ENCODE measurements at regions not wholly inside any gene's neighbourhood (a gene's known extent, or its start where the extent isn't known, plus 50 kb on each side); places are given as distances from the start of the nearest gene placed in this dataset.

- CTCF ChIA-PET = no interaction called here
- BruUV-seq (replicated peaks) = no TSS peak
- Histone ChIP-seq H3K4me3 (ENCODE audit: low read depth in 2 of 2, low read length in 2 of 2) (no peak overlapping the region), H3K4me1 (ENCODE audit: control insufficient read depth, insufficient read depth, low read length) (no peaks in the 10 kb centered on the region), H3K27ac (ENCODE audit: low read length) (no peak overlapping the region), H3K9me3 (ENCODE audit: control insufficient read depth, insufficient read depth, low read depth, low read length) (no peaks in the 10 kb centered on the region), H3K27me3 (ENCODE audit: control insufficient read depth, insufficient read depth, low read length) (no peaks in the 10 kb centered on the region), H3K36me3 (ENCODE audit: control insufficient read depth, insufficient read depth, low read length) (no peaks in the 10 kb centered on the region)
- intact Hi-C loops (cut with micrococcal nuclease; ENCODE audit: unreplicated experiment) (no loop called here), in situ Hi-C loops (cut with HindIII; ENCODE audit: low pct_unique_long_range_greater_than_20kb, low sequenced_read_pairs) (no loop called here)
- POLR2A ChIA-PET = no interaction called here
- TF ChIP-seq POLR2AphosphoS5 (IDR thresholded peaks at IDR 0.05; ENCODE audit: low read depth, low read length) (no peak), SIN3A (IDR thresholded peaks at IDR 0.05; ENCODE audit: borderline replicate concordance, insufficient read depth, low read depth, low read length) (no peak), TCF7L2 (IDR thresholded peaks at IDR 0.05; ENCODE audit: low read depth, low read length) (no peak), REST (IDR thresholded peaks at IDR 0.05; ENCODE audit: insufficient read depth in 1 of 2, low read depth in 2 of 2, low read length in 1 of 2) (no peak), CTCF (IDR thresholded peaks at IDR 0.05) (no peak)
- no peak for DNase-seq (ENCODE audit: low read depth, low spot score)
- no peak for ATAC-seq
Observed at GRCh38 chr6:113146878-113147277, 710.3 kb upstream of the MARCKS start.

DNA sequence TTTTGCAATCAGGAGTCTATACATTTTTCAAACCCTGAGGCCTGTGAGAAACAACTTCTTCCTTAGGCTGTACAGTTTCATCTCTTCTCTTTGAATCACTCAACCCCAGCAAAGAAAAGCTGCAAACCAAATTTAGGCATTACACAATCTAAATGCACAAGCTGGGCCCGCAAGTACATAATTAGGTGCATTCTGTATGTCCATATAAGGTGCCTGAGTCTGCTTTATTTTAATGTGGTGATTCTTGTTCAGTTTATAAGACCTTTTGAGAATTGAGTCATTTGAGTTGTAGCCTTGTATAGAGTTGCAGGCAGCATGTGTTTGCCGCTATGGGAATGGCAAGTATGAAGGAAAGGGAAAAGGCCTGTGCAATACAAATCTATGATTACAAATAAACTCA, 709.6 kb upstream of the MARCKS start:
- DNase-seq (ENCODE audit: low read depth, low spot score) (no peak), ATAC-seq (no peak; the same call in 1 of the 2 replicates)
- Histone ChIP-seq H3K9me3 (ENCODE audit: control insufficient read depth, insufficient read depth, low read depth, low read length) (no peaks in the 10 kb centered on the region), H3K4me3 (ENCODE audit: low read depth in 2 of 2, low read length in 2 of 2) (no peak overlapping the region), H3K4me1 (ENCODE audit: control insufficient read depth, insufficient read depth, low read length) (no peaks in the 10 kb centered on the region), H3K27me3 (ENCODE audit: control insufficient read depth, insufficient read depth, low read length) (no peaks in the 10 kb centered on the region), H3K27ac (ENCODE audit: low read length) (no peak overlapping the region), H3K36me3 (ENCODE audit: control insufficient read depth, insufficient read depth, low read length) (no peaks in the 10 kb centered on the region)
- ChIA-PET CTCF (no interaction called here), POLR2A (no interaction called here)
- TF ChIP-seq REST (IDR thresholded peaks at IDR 0.05; ENCODE audit: insufficient read depth in 1 of 2, low read depth in 2 of 2, low read length in 1 of 2) = no peak
- no peak for TF ChIP-seq POLR2AphosphoS5 (IDR thresholded peaks at IDR 0.05; ENCODE audit: low read depth, low read length)
- no peak for TF ChIP-seq TCF7L2 (IDR thresholded peaks at IDR 0.05; ENCODE audit: low read depth, low read length)
- no peak for TF ChIP-seq SIN3A (IDR thresholded peaks at IDR 0.05; ENCODE audit: borderline replicate concordance, insufficient read depth, low read depth, low read length)
- no peak for TF ChIP-seq CTCF (IDR thresholded peaks at IDR 0.05)
- BruUV-seq (replicated peaks) = no TSS peak
- in situ Hi-C loops (cut with HindIII; ENCODE audit: low pct_unique_long_range_greater_than_20kb, low sequenced_read_pairs) = no loop called here
- intact Hi-C loops (cut with micrococcal nuclease; ENCODE audit: unreplicated experiment) = no loop called here
